ENCODE measurements at regions not wholly inside any gene's neighbourhood (a gene's known extent, or its start where the extent isn't known, plus 50 kb on each side); places are given as distances from the start of the nearest gene placed in this dataset.

GRCh38 chr4:41331224-41331623 is 74.5 kb downstream of the UCHL1 start:
- in situ Hi-C loops (cut with MboI), result no loop called here
- Histone ChIP-seq H3K27ac (no peak overlapping the region), H3K9me2 (ENCODE audit: insufficient read depth) (no peaks in the 10 kb centered on the region), H4K20me1 (ENCODE audit: insufficient read depth) (no peaks in the 10 kb centered on the region), H3K36me3 (ENCODE audit: low read depth) (no peaks in the 10 kb centered on the region), H3F3A (ENCODE audit: insufficient read depth) (no peaks in the 10 kb centered on the region), H3K27me3 (replicated peaks; ENCODE audit: insufficient read depth) (no peaks in the 10 kb centered on the region), H3K79me2 (ENCODE audit: insufficient read depth) (no peaks in the 10 kb centered on the region), H3K9ac (no peak overlapping the region), H3K4me2 (ENCODE audit: unreplicated experiment) (no peak overlapping the region), H2AFZ (no peak overlapping the region), H3K4me1 (ENCODE audit: insufficient read depth) (no peaks in the 10 kb centered on the region), H3K4me3 (no peak overlapping the region), H3K9me3 (ENCODE audit: low read depth) (no peaks in the 10 kb centered on the region)
- WGBS, 2 experiments (ENCODE audit: low coverage in 1 of 2, low lambda C conversion rate in 2 of 2, missing lambda C conversion rate in 2 of 2), result 31 to 33% methylated on average over 2 of the region's 2 CpGs
- no peak for TF ChIP-seq EZH2phosphoT487 (IDR thresholded peaks at IDR 0.05; ENCODE audit: insufficient read depth, low read depth)
- TF ChIP-seq EZH2 (IDR thresholded peaks at IDR 0.05; ENCODE audit: insufficient read depth, poor library complexity, severe bottlenecking), result no peak
- DNase-seq, result no peak

- Histone ChIP-seq H3K4me2 (ENCODE audit: unreplicated experiment) (no peak overlapping the region), H3K9me2 (ENCODE audit: insufficient read depth) (no peaks in the 10 kb centered on the region), H3K4me1 (ENCODE audit: insufficient read depth) (no peaks in the 10 kb centered on the region), H4K20me1 (ENCODE audit: insufficient read depth) (no peaks in the 10 kb centered on the region), H3K36me3 (ENCODE audit: low read depth) (no peaks in the 10 kb centered on the region), H2AFZ (no peak overlapping the region), H3K79me2 (ENCODE audit: insufficient read depth) (no peaks in the 10 kb centered on the region), H3K4me3 (no peak overlapping the region), H3K9me3 (ENCODE audit: low read depth) (no peaks in the 10 kb centered on the region), H3K27me3 (replicated peaks; ENCODE audit: insufficient read depth) (no peaks in the 10 kb centered on the region), H3F3A (ENCODE audit: insufficient read depth) (no peaks in the 10 kb centered on the region), H3K9ac (no peak overlapping the region), H3K27ac (no peak overlapping the region)
- TF ChIP-seq EZH2phosphoT487 (IDR thresholded peaks at IDR 0.05; ENCODE audit: insufficient read depth, low read depth) (no peak), EZH2 (IDR thresholded peaks at IDR 0.05; ENCODE audit: insufficient read depth, poor library complexity, severe bottlenecking) (no peak)
- DNase-seq, result no peak
- in situ Hi-C loops (cut with MboI), result no loop called here
- WGBS, 2 experiments (ENCODE audit: low coverage in 1 of 2, low lambda C conversion rate in 2 of 2, missing lambda C conversion rate in 2 of 2), result 45 to 55% methylated on average over 3 of the region's 3 CpGs
Measured at GRCh38 chr4:41332510-41333054, 75.9 kb downstream of the UCHL1 start.

- no peaks in the 10 kb centered on the region for H3K79me2 ChIP-seq (ENCODE audit: insufficient read depth)
- no peak overlapping the region for H3K9ac ChIP-seq
- no peaks in the 10 kb centered on the region for H3K36me3 ChIP-seq (ENCODE audit: low read depth)
- DNase-seq, result no peak
- TF ChIP-seq EZH2phosphoT487 (IDR thresholded peaks at IDR 0.05; ENCODE audit: insufficient read depth, low read depth), result no peak
- no peak for TF ChIP-seq EZH2 (IDR thresholded peaks at IDR 0.05; ENCODE audit: insufficient read depth, poor library complexity, severe bottlenecking)
- H3F3A ChIP-seq (ENCODE audit: insufficient read depth), result no peaks in the 10 kb centered on the region
- H3K27me3 ChIP-seq (replicated peaks; ENCODE audit: insufficient read depth), result no peaks in the 10 kb centered on the region
- no peaks in the 10 kb centered on the region for H3K4me1 ChIP-seq (ENCODE audit: insufficient read depth)
- no peaks in the 10 kb centered on the region for H4K20me1 ChIP-seq (ENCODE audit: insufficient read depth)
- 40 to 44% methylated on average over 2 of the region's 2 CpGs for WGBS, 2 experiments (ENCODE audit: low coverage in 1 of 2, low lambda C conversion rate in 2 of 2, missing lambda C conversion rate in 2 of 2)
- H3K27ac ChIP-seq, result no peak overlapping the region
- H3K4me2 ChIP-seq (ENCODE audit: unreplicated experiment), result no peak overlapping the region
- H2AFZ ChIP-seq, result no peak overlapping the region
- no peaks in the 10 kb centered on the region for H3K9me3 ChIP-seq (ENCODE audit: low read depth)
- H3K9me2 ChIP-seq (ENCODE audit: insufficient read depth), result no peaks in the 10 kb centered on the region
- in situ Hi-C loops (cut with MboI), result no loop called here
- no peak overlapping the region for H3K4me3 ChIP-seq
Measured at GRCh38 chr4:41334182-41334581, 77.5 kb downstream of the UCHL1 start.

- Histone ChIP-seq H3K4me1 (ENCODE audit: insufficient read depth) (0 out of 2 replicates have a peak, but pooled peaks cover 12% of the 10 kb centered on the region), H3K27me3 (replicated peaks; ENCODE audit: insufficient read depth) (no peaks in the 10 kb centered on the region), H3K9me2 (ENCODE audit: insufficient read depth) (no peaks in the 10 kb centered on the region), H3K36me3 (ENCODE audit: low read depth) (no peaks in the 10 kb centered on the region), H3K9me3 (ENCODE audit: low read depth) (no peaks in the 10 kb centered on the region), H3K4me2 (ENCODE audit: unreplicated experiment) (no peak overlapping the region), H3K9ac (no peak overlapping the region), H3K4me3 (no peak overlapping the region), H3K27ac (peak overlapping the region; percentile 17; the same call in 1 of the 2 replicates), H2AFZ (peak overlapping the region; percentile 36), H4K20me1 (ENCODE audit: insufficient read depth) (no peaks in the 10 kb centered on the region), H3F3A (ENCODE audit: insufficient read depth) (0 out of 2 replicates have a peak, but pooled peaks cover 6% of the 10 kb centered on the region), H3K79me2 (ENCODE audit: insufficient read depth) (no peaks in the 10 kb centered on the region)
- WGBS, 2 experiments (ENCODE audit: low coverage in 1 of 2, low lambda C conversion rate in 2 of 2, missing lambda C conversion rate in 2 of 2), result 16 to 17% methylated on average over 10 of the region's 10 CpGs
- DNase-seq, result peak; percentile 69
- in situ Hi-C loops (cut with MboI), result no loop called here
- TF ChIP-seq EZH2phosphoT487 (IDR thresholded peaks at IDR 0.05; ENCODE audit: insufficient read depth, low read depth), result no peak
- no peak for TF ChIP-seq EZH2 (IDR thresholded peaks at IDR 0.05; ENCODE audit: insufficient read depth, poor library complexity, severe bottlenecking)
Measured at GRCh38 chr4:41339812-41340809, 83.4 kb downstream of the UCHL1 start.
